Thyroid gland (tissue), 4 donors: ENCODE measurements at regions not wholly inside any gene's neighbourhood (a gene's known extent, or its start where the extent isn't known, plus 50 kb on each side); places are given as distances from the start of the nearest gene placed in this dataset.

Source experiments
- CTCF ChIP-seq, 6 experiments: fragments of 200-600 bp in 3 of 6; fragments of 450-650 bp in 3 of 6; sonication (generic) in 3 of 6; IDR thresholded peaks; one replicate each; pipeline ENCODE4 v1.5.1; 2016 to 2019; ENCODE audit warnings: antibody characterized with exemption in 6 of 6, mild to moderate bottlenecking in 2 of 6, inconsistent platforms in 1 of 6, moderate library complexity in 1 of 6
- POLR2A ChIP-seq, 2 donors: fragments of 450-650 bp; IDR thresholded peaks; one replicate each; pipeline ENCODE4 v1.6.1; 2017; ENCODE audit warnings: antibody characterized with exemption in 2 of 2, mild to moderate bottlenecking in 2 of 2, moderate library complexity in 1 of 2

DNA sequence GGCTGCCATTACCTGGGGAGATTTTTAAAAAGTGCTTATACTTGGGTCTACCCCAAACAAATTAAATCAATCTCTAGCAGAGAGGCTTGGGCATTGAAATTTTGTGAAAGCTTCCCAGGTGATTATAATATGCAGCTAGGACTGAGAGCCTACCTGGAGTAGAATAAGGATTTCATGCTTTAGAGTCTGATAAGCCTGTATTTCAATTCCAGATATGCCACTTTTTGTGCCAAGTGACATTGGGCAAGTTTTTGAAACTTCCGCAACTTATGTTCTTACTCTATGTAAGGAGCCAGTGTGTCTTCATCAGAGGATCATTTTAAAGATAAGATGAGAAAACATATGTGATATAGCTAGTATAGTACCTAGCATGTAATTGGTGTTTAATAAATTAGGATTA, 159.8 kb upstream of the LRIG3 start:
- TF ChIP-seq CTCF (IDR thresholded peaks at IDR 0.05): no peak
- no peak for TF ChIP-seq POLR2A (IDR thresholded peaks at IDR 0.05)
